T47D (cell line): ENCODE measurements at regions not wholly inside any gene's neighbourhood (a gene's known extent, or its start where the extent isn't known, plus 50 kb on each side); places are given as distances from the start of the nearest gene placed in this dataset.

Experiments
- DNase-seq, 2 experiments: peaks; one replicate each; pipeline versions ENCODE4 v3.0.0 to v3.0.0-alpha.2; 2011 to 2012; ENCODE audit warnings: low read depth in 1 of 2, low spot score in 1 of 2
- JUND ChIP-seq: IDR thresholded peaks from 2 replicates; pipeline ENCODE4 v1.6.1; 2012; ENCODE audit warnings: low read depth
- in situ Hi-C: cut with HindIII; loops from 2 replicates; pipeline ENCODE4 v1.10.0; 2016; ENCODE audit warnings: low sequenced_read_pairs, low pct_unique_long_range_greater_than_20kb

DNA sequence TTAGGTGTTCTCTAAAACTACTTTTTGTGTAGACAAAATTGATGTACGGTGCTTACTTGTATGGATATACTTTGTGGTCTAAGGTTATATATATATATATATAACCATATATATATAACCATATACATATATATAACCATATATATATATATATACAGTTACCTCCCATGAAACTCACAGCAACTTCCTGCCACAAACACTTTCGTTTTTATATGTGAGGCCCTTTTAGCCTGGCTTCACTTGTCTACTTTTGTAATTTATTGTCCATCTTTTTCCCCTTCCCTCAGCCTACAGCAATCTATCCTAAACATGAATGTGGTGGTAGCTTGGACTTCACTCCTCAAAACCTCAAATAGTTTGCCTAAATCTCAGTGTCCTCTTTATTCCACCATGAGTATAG, 72.8 kb upstream of the NPFFR2 start:
- DNase-seq = no peak
- no peak for TF ChIP-seq JUND
- in situ Hi-C loops = no loop called here

DNA sequence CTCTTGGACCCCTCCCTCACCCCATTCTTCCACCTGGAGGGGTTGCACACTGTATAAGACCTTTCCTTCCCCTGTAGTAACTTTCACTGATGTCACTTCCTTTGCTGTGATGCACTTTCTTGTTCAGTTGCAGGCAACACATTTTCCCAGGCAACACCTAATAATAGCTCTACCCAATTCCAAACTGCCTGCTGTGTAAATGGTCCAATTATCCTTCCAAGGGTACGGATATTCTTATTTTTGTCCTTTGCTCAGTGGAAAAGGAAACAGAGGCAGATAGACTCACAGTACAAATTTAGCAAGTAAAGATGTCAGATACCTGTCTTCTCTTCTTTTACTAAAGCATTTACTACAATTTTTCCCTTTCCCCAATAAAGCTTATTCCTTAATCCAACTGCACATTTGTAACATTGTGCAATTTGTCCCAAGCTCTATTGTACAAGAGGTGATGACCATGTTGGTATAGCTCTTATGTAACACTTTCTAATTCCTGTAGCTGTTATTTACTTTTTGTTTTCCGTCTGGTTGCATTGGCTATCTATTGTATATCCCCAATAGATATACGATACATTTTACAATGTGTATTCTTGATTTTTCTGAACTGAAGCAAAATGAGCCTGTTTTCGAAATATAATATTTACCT, 69.1 kb upstream of the NPFFR2 start:
- in situ Hi-C loops = no loop called here
- DNase-seq = no peak
- TF ChIP-seq JUND = no peak

DNA sequence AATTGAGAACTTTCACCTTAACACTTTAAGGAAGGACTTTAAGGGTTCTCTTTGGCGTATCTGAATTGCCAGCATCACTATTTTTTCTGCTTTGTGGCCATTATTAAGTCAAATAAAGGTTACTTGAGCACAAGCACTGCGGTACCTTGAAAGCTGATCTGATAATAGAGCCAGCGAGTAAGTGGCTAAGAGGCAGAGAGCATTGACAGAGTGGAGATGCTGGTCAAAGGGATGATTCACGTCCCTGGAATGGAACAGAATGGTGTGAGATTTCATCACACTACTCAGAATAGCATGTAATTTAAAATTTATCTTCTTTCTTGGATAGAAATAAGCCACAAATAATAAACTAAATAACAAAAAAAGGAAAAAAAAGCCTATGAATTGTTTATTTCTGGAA, 57.1 kb upstream of the NPFFR2 start:
- TF ChIP-seq JUND = no peak
- no peak for DNase-seq
- in situ Hi-C loops = no loop called here

DNA sequence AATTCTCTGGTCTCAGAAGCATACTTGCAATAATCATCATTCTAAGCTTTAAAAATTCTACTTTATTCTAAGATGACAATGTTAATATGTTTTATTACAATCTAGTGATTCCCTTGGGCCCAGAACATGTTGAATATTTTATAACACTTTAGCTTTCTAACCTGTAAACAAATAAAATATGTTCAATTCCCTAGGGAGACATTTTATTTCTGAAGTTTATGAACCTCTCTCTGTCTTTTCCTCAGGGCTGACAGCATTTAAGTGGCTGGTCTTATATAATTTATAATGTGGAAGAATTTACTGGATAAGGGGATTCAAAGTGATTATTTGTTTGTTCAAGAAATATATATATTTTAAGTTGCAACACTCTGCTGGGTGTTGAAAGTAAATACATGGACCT, 55.3 kb upstream of the NPFFR2 start:
- no peak for DNase-seq
- no peak for TF ChIP-seq JUND
- in situ Hi-C loops = no loop called here

DNA sequence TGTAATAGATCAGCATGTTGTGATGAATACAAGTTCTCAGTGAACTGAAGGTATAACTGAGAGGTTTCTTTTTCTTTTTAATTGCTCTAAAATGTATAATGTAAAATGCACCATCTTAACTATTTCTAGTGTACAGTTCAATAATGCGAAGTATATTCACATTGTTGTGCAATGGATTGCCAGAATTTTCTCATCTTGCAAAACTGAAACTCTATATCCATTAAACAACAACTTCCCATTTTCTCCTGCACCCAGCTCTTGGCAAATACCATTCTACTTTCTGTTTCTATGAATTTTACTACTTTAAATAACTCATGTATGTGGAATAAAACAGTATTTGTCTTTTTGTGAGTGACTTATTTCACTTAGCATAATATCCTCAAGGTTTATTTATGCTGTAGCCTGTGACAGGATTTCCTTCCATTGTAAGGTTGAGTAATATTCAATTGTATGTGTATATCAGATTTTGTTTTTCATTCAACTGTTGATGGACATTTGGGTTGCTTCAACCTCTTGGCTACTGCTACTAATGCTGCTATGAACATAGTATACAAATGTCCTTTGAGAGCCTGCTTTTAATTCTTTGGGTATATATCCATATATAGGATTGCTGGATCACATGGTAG, 53.5 kb upstream of the NPFFR2 start:
- DNase-seq = no peak
- in situ Hi-C loops = no loop called here
- no peak for TF ChIP-seq JUND

DNA sequence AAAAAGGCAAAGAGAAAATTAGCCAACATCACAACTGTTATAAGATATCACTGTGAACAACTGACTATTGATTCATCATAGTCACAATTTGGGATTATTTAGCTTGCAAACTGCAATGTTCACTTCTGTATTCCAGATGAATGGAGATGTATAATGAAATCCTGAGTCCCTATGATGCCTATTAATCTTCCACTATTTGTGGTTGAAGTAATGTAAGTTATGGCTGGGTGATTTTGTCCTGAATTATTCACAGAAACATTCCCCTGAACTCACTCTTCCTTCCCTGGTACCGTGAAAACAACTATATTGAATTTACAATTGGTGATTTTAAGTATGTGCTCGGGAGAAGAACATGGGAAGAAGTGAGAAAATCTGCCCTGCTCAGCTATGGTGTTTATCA, 50.8 kb upstream of the NPFFR2 start:
- no peak for TF ChIP-seq JUND
- in situ Hi-C loops = no loop called here

More for the DNA sequence above, 50.8 kb upstream of the NPFFR2 start:
- DNase-seq = no peak
